ENCODE measurements at regions not wholly inside any gene's neighbourhood (a gene's known extent, or its start where the extent isn't known, plus 50 kb on each side); places are given as distances from the start of the nearest gene placed in this dataset.

DNA sequence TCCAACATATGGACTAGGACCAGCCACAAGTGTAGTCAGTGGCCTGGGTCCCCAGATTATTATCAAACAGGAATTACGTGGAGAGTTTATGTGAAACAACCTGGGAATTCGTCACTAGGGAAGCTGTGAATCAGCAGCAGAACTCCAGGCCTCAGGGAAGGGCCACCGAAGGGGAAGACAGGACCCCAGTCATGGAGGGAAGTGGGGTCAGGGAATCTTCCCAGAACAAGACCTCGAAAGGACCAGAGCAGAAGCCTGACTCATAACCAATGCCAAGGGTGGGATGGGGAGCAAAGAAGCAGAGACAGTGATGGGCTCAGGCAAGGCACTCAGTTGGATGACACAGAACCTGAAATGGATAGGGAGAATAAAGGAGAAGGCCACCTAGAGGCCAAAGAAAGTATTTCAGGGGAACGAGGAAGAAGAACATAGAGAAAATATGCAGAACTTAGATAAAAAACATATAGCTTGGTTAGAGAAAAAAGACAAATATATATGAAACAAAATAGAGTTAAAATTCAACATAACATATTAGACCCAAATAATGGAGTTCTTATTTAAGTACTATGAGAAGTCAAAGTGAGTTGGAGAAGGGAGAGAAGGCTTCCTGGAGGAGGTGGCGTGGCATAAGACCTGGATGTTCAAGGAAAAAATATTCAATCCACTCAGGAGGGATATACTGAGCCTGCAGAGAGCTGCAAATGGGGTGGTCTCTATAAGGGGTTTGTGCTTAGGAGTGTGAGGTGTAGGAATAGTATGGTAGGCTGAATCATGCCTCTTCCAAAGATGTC lies 66.7 kb upstream of the CAST start:
- DNase-seq, result no peak

DNA sequence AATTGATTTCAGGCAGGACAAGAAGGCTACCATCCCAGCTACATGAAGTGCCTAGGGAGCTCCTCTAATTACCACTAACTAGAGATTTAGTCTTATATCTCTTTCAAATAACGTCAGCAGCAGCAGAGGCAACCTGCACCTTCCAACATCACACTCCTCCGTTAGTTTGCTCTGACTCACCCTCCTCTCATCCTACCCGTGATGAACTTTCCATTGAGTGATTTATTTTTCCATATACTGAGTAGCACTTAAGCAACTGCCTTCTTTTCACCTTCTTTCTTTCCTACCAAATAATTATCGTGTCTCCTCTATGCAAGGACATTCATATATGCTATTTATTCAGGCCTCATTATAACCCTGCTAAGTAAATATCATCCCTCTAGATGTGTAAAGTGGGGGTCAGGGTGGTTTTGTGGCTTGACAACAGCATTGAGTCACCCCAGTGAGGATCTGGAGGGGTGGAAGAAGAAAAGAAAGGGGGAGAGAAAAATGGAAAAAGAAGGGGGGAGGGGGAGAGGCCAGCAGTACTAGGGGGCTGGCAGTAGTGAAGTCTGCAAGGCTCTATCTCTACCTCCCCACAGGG lies 64.6 kb upstream of the CAST start:
- no peak for DNase-seq

GRCh38 chr5:96601200-96601599 lies 61.0 kb upstream of the CAST start:
- DNase-seq, result no peak

DNA sequence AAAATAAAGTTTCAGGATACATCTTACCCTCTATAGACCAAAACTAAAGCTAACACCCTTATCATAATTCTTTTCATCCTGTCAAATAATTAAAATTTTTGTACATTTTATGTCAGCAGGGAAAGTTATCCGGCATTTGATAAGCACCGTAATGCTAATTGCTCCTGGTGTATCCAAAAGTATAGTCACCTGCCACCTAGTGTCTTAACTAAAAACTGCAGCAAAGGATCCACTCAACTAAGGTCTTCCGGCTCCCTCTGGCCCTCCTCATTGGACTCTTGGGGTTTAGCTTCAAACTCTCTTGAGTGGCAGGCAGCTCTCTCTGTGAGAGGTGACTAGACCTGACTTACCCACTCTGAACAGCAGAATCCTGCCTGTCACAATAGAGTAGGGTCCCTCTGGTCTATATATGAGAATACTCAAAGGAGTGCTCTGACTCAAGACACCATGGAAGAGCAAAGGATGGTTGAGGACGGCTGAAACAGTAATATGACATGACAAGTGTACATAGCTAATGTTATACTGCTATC lies 60.4 kb upstream of the CAST start:
- peak; percentile 22 for DNase-seq

GRCh38 chr5:96602776-96603175 lies 59.4 kb upstream of the CAST start:
- no peak for DNase-seq

DNA sequence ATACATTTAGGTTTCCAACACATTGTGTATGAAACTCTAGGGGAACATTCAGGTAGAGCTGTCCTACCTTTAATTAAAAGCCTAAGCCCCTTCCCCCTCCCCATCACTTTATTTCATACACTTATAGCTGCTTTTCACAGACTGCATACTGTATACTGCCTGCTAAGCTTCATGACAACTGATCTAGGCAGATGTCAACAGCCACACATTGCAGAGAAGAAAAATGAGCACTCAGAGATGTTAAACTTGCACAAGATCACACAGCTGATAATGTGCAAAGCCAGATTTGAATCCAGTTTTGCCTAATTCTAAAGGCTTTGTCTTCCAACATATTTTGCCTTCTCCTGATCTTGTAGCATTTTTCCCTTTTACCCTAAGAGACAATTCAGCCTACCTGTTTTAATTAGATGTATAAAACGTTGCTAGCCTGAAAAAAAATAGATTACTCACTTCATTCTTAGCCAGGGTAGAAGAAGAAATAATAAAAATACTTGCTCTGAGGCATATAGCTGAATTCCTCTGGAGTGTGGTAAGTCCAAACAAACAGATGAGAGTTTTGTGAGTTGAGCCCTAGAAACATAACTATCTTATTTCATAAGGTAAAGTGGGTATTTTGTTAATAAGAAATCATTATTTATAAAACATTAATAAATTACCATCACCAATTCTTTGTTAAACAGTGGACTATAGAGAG lies 56.9 kb upstream of the CAST start:
- no peak for DNase-seq

GRCh38 chr5:96609369-96609768 lies 52.8 kb upstream of the CAST start:
- DNase-seq, result no peak

DNA sequence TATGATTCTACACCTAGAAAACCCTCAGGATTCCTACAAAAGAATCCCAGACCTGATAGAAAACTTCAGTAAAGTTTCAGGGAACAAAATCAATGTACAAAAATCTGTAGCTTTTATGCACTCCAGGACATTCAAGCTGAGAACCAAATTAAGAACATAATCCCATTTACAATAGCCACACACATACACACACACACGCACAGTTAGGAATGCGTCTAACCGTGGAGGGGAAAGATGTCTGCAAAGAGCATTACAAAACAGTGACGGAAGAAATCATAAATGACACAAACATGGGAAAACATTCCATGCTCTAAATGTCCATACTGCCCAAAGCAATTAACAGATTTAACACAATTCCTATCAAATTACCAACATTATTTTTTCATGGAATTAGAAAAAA lies 51.4 kb upstream of the CAST start:
- DNase-seq, result no peak

DNA sequence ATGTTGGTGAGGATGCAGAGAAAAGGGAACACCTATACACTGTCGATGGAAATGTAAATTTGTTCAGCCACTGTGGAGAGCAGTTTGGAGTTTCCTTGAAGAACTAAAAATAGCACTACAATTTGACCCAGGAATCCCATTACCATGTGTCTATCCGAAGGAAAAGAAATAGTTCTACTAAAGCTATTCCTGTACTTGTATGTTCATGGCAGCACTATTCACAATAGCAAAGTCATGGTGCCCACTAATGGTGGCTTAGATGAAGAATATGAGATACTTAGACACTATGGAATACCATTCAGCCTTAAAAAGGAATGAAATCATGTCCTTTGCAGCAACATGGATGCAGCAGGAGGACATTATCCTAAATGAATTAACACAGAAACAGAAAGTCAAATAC lies 50.2 kb upstream of the CAST start:
- no peak for DNase-seq
